HCT116 (cell line): ENCODE measurements at regions not wholly inside any gene's neighbourhood (a gene's known extent, or its start where the extent isn't known, plus 50 kb on each side); places are given as distances from the start of the nearest gene placed in this dataset.

Experiments
- ATAC-seq: fragments of 200-7000 bp; cut with Tn5 transposase; 2 replicates; pipeline ENCODE4 v1.9.1; 2020; ENCODE audit warnings: mild to moderate bottlenecking, moderate library complexity
- BruUV-seq: library from RNA; stranded (reverse); fragments of 400-500 nt; replicated peaks from 2 replicates; lab custom pipeline; 2021; lab: Mats Ljungman, UMichigan
- CTCF ChIA-PET: fragments of 300-600 bp; sonication (Branson Sonifier 250); formaldehyde crosslinking; loops from one replicate; lab custom pipeline; 2021; ENCODE audit warnings: antibody characterized with exemption; lab: Charles Lee
- POLR2A ChIA-PET: fragments of 300-600, 350-600 bp; sonication (Branson Sonifier 250); formaldehyde crosslinking; loops from one replicate; lab custom pipeline; 2021; ENCODE audit warnings: antibody characterized with exemption; lab: Charles Lee
- RAD21 ChIA-PET, 2 experiments: fragments of 300-600 bp; sonication (Branson Sonifier 250); formaldehyde crosslinking; loops; one replicate each; lab custom pipeline; 2023; ENCODE audit warnings: low total read pairs in 2 of 2; ENCODE audit not compliant: uncharacterized antibody in 2 of 2, unreplicated experiment in 2 of 2, low non-redundant PET in 1 of 2; lab: Charles Lee
- DNase-seq: peaks from one replicate; pipeline ENCODE4 v3.0.0-alpha.2; 2010; ENCODE audit warnings: low read depth, low spot score
- H2AFZ ChIP-seq: fragments of 200-600 bp; shearing (Covaris generic), sonication (generic); 2 replicates; pipeline ENCODE4 v1.6.1; 2017; ENCODE audit warnings: low read depth, mixed run types, mixed read lengths, antibody characterized with exemption, low read length; ENCODE audit not compliant: poor library complexity, severe bottlenecking
- H3K27ac ChIP-seq: 2 replicates; pipeline ENCODE4 v1.5.1; 2012; ENCODE audit warnings: low read depth, low read length
- H3K27me3 ChIP-seq: fragments of 200-600 bp; sonication (generic); 2 replicates; pipeline ENCODE4 v1.6.1; 2016; ENCODE audit warnings: mixed run types, low read length, mixed read lengths; ENCODE audit not compliant: insufficient read depth
- H3K36me3 ChIP-seq, 2 experiments: fragments of 200-500 bp in 1 of 2; fragments of 200-600 bp in 1 of 2; sonication (Bioruptor generic) in 1 of 2; sonication (generic) in 1 of 2; 2 replicates each; pipeline versions ENCODE4 v1.5.1 to v1.6.1; 2014 to 2016; ENCODE audit warnings: low read length in 2 of 2, inconsistent platforms in 1 of 2, mixed read lengths in 1 of 2, mixed run types in 1 of 2; ENCODE audit not compliant: insufficient read depth in 2 of 2, control insufficient read depth in 1 of 2
- H3K4me1 ChIP-seq, 2 experiments: fragments of 200-600 bp in 1 of 2; sonication (generic) in 1 of 2; 2 replicates each; pipeline versions ENCODE4 v1.5.1 to v1.6.1; 2012 to 2017; ENCODE audit warnings: low read length in 2 of 2, inconsistent platforms in 1 of 2, mild to moderate bottlenecking in 1 of 2, mixed read lengths in 1 of 2, mixed run types in 1 of 2, moderate library complexity in 1 of 2; ENCODE audit not compliant: insufficient read depth in 2 of 2, control insufficient read depth in 1 of 2
- H3K4me2 ChIP-seq: fragments of 200-600 bp; sonication (generic); 2 replicates; pipeline ENCODE4 v1.6.1; 2017; ENCODE audit warnings: mixed run types, low read length, mixed read lengths
- H3K4me3 ChIP-seq, 2 experiments: fragments of 200-600 bp in 1 of 2; sonication (generic) in 1 of 2; replicated peaks in 1 of 2; 2 replicates each; pipeline ENCODE4 v1.5.1; 2011 to 2016; ENCODE audit warnings: low read length in 2 of 2, control low read depth in 1 of 2, low read depth in 1 of 2, mild to moderate bottlenecking in 1 of 2, mixed read lengths in 1 of 2, mixed run types in 1 of 2
- H3K79me2 ChIP-seq: fragments of 200-600 bp; sonication (generic); 2 replicates; pipeline ENCODE4 v1.6.1; 2017; ENCODE audit warnings: mild to moderate bottlenecking, mixed run types, low read length, moderate library complexity, mixed read lengths; ENCODE audit not compliant: insufficient read depth
- H3K9ac ChIP-seq: fragments of 200-600 bp; sonication (generic); 2 replicates; pipeline ENCODE4 v1.6.1; 2016; ENCODE audit warnings: low read length, mixed read lengths
- H3K9me2 ChIP-seq: fragments of 200-600 bp; sonication (generic), shearing (Covaris generic); 2 replicates; pipeline ENCODE4 v1.6.1; 2017; ENCODE audit warnings: mixed run types, mild to moderate bottlenecking, moderate library complexity; ENCODE audit not compliant: insufficient read depth
- H3K9me3 ChIP-seq, 2 experiments: fragments of 200-500 bp in 1 of 2; fragments of 200-600 bp in 1 of 2; sonication (Bioruptor generic) in 1 of 2; sonication (generic) in 1 of 2; 2 replicates each; pipeline ENCODE4 v1.6.1; 2014 to 2017; ENCODE audit warnings: low read length in 2 of 2, mixed read lengths in 2 of 2, inconsistent platforms in 1 of 2, low read depth in 1 of 2, mild to moderate bottlenecking in 1 of 2, mixed run types in 1 of 2, moderate library complexity in 1 of 2; ENCODE audit not compliant: control insufficient read depth in 1 of 2, insufficient read depth in 1 of 2
- H4K20me1 ChIP-seq: fragments of 200-600 bp; sonication (generic), shearing (Covaris generic); 2 replicates; pipeline ENCODE4 v1.6.1; 2017; ENCODE audit warnings: mixed run types, mild to moderate bottlenecking, moderate library complexity; ENCODE audit not compliant: insufficient read depth
- CTCF ChIP-seq, 3 experiments: fragments of 200-600 bp in 1 of 3; sonication (generic) in 1 of 3; IDR thresholded peaks in 2 of 3; conservative IDR thresholded peaks in 1 of 3; 2 replicates each; pipeline ENCODE4 v1.5.1; 2012 to 2017; ENCODE audit warnings: low read depth in 2 of 3, low read length in 2 of 3, antibody characterized with exemption in 1 of 3, borderline replicate concordance in 1 of 3, control low read depth in 1 of 3, mild to moderate bottlenecking in 1 of 3, mixed read lengths in 1 of 3, mixed run types in 1 of 3, moderate library complexity in 1 of 3; ENCODE audit not compliant: insufficient read depth in 1 of 3
- EGR1 ChIP-seq: IDR thresholded peaks from 2 replicates; pipeline ENCODE4 v1.6.1; 2012; ENCODE audit warnings: low read depth
- EZH2 ChIP-seq: fragments of 200-600 bp; sonication (generic); IDR thresholded peaks from 2 replicates; pipeline ENCODE4 v1.6.1; 2017; ENCODE audit warnings: antibody characterized with exemption, mixed run types
- FOSL1 ChIP-seq: IDR thresholded peaks from 2 replicates; pipeline ENCODE4 v1.6.1; 2012; ENCODE audit warnings: low read depth
- MAX ChIP-seq: IDR thresholded peaks from 2 replicates; pipeline ENCODE4 v1.6.1; 2012
- POLR2AphosphoS5 ChIP-seq: IDR thresholded peaks from 2 replicates; pipeline ENCODE4 v1.6.1; 2011; ENCODE audit warnings: mild to moderate bottlenecking, low read depth, low read length, moderate library complexity
- RAD21 ChIP-seq: IDR thresholded peaks from 2 replicates; pipeline ENCODE4 v1.6.1; 2012; ENCODE audit warnings: low read depth, mild to moderate bottlenecking
- SP1 ChIP-seq: IDR thresholded peaks from 2 replicates; pipeline ENCODE4 v1.6.1; 2012; ENCODE audit warnings: low read depth
- ZBTB33 ChIP-seq: IDR thresholded peaks from 2 replicates; pipeline ENCODE4 v1.6.1; 2011; ENCODE audit warnings: mild to moderate bottlenecking, low read length, moderate library complexity; ENCODE audit not compliant: insufficient replicate concordance; ENCODE audit errors: extremely low read depth
- ZNF274 ChIP-seq: fragments of 200-500 bp; sonication (Bioruptor generic); IDR thresholded peaks from 2 replicates; pipeline ENCODE4 v1.6.1; 2014; ENCODE audit warnings: mild to moderate bottlenecking, low read depth, low read length, inconsistent platforms
- intact Hi-C: fragments of 100-400 bp; cut with micrococcal nuclease; formaldehyde crosslinking; loops from 2 replicates; pipeline ENCODE4 v1.10.0; 2022

- intact Hi-C loops, result no loop called here
- CTCF ChIA-PET, result no interaction called here
- no peak for ATAC-seq
- BruUV-seq, result no TSS peak
- H3K4me2 ChIP-seq, result no peak overlapping the region
- TF ChIP-seq POLR2AphosphoS5 (no peak), EGR1 (no peak), ZNF274 (no peak)
- TF ChIP-seq, all 23 proteins: peak for 0
- ChIA-PET RAD21 (no interaction called here), POLR2A (no interaction called here)
- Histone ChIP-seq H4K20me1 (no peaks in the 10 kb centered on the region), H3K79me2 (no peaks in the 10 kb centered on the region), H3K9me3 (no peaks in the 10 kb centered on the region), H2AFZ (no peak overlapping the region), H3K36me3 (no peaks in the 10 kb centered on the region), H3K4me3 (no peak overlapping the region), H3K27ac (no peak overlapping the region), H3K9ac (no peak overlapping the region), H3K4me1 (no peaks in the 10 kb centered on the region), H3K9me2 (no peaks in the 10 kb centered on the region), H3K27me3 (no peaks in the 10 kb centered on the region)
- DNase-seq, result no peak
Observed at GRCh38 chr6:86615299-86615698, 322.0 kb upstream of the HTR1E start.

- CTCF ChIA-PET, result no interaction called here
- no peak for DNase-seq
- BruUV-seq, result no TSS peak
Observed at GRCh38 chr6:86609549-86610388, 327.6 kb upstream of the HTR1E start.

More at GRCh38 chr6:86609549-86610388, 327.6 kb upstream of the HTR1E start:
- RAD21 ChIA-PET, result no interaction called here
- Histone ChIP-seq H4K20me1 (no peaks in the 10 kb centered on the region), H3K4me1 (no peaks in the 10 kb centered on the region), H3K79me2 (no peaks in the 10 kb centered on the region), H3K36me3 (no peaks in the 10 kb centered on the region), H3K27me3 (no peaks in the 10 kb centered on the region), H3K27ac (no peak overlapping the region), H3K9me2 (no peaks in the 10 kb centered on the region), H3K4me3 (no peak overlapping the region), H3K4me2 (no peak overlapping the region), H3K9me3 (no peaks in the 10 kb centered on the region), H2AFZ (no peak overlapping the region), H3K9ac (no peak overlapping the region)
- ATAC-seq, result no peak
- POLR2A ChIA-PET, result no interaction called here
- TF ChIP-seq EZH2 (no peak), ZBTB33 (no peak), SP1 (no peak), RAD21 (no peak), FOSL1 (no peak), ZNF274 (no peak), CTCF (IDR thresholded peaks at IDR 0.05 in 2 of 3, conservative IDR thresholded peaks at IDR 0.05 in 1 of 3; ENCODE audit: borderline replicate concordance in 1 of 3, insufficient read depth in 1 of 3, low read depth in 2 of 3, low read length in 2 of 3) (no peak), MAX (no peak)
- intact Hi-C loops, result no loop called here
